ENCODE measurements at regions not wholly inside any gene's neighbourhood (a gene's known extent, or its start where the extent isn't known, plus 50 kb on each side); places are given as distances from the start of the nearest gene placed in this dataset.

GRCh38 chr6:108741331-108741989 is 106.8 kb upstream of the ARMC2 start:
- TF ChIP-seq, protein P1, sequence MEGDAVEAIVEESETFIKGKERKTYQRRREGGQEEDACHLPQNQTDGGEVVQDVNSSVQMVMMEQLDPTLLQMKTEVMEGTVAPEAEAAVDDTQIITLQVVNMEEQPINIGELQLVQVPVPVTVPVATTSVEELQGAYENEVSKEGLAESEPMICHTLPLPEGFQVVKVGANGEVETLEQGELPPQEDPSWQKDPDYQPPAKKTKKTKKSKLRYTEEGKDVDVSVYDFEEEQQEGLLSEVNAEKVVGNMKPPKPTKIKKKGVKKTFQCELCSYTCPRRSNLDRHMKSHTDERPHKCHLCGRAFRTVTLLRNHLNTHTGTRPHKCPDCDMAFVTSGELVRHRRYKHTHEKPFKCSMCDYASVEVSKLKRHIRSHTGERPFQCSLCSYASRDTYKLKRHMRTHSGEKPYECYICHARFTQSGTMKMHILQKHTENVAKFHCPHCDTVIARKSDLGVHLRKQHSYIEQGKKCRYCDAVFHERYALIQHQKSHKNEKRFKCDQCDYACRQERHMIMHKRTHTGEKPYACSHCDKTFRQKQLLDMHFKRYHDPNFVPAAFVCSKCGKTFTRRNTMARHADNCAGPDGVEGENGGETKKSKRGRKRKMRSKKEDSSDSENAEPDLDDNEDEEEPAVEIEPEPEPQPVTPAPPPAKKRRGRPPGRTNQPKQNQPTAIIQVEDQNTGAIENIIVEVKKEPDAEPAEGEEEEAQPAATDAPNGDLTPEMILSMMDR (IDR thresholded peaks at IDR 0.05): no peak
- TF ChIP-seq EZH2 (IDR thresholded peaks at IDR 0.05) (no peak), EZH2phosphoT487 (IDR thresholded peaks at IDR 0.05) (no peak)

Measured in neural progenitor cell (in vitro differentiated cells).